ENCODE measurements at regions not wholly inside any gene's neighbourhood (a gene's known extent, or its start where the extent isn't known, plus 50 kb on each side); places are given as distances from the start of the nearest gene placed in this dataset.
A peak's percentile ranks its signal among the peaks of the same experiment; 100 is the strongest.

DNA sequence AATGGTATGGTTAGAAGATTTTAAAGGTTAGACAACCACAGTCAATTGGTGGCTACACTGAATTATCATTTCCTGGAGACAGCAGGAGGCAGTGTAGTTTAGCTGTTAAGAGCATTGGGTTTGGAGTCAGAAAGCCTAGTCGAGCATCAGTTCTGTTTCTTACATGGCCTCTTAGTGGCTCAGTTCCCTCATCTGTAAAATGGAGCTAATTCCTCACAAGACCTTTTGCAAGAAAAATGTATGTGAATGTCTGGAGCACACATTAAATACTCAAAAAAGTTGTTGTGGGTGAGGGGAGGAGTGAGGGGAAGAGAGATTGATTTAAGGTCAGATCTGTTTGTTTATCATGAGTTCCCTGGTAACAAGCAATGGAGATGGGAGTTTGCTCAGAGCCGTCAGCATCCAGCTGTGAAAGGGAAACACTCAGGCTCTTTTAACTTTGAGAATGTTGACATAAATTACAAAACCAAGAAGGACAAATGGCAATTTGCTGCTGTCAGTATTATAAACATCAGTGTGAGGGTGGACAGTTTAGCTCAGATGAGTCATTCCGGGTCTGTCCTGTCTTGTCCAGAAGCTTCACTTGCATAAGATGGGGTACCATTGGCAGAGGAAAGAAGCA, 98.2 kb upstream of the PGRMC2 start:
- Histone ChIP-seq H3K27me3 (ENCODE audit: control insufficient read depth, insufficient read depth, low read length) (no peaks in the 10 kb centered on the region), H3K27ac (ENCODE audit: low read depth, low read length) (peak overlapping the region; percentile 81), H3K9me3 (ENCODE audit: control insufficient read depth, insufficient read depth, low read length) (no peaks in the 10 kb centered on the region), H3K4me3 (ENCODE audit: low read depth, low read length) (no peak overlapping the region)
- POLR2A ChIA-PET: interaction anchor here (0.7 to 1.5 kb wide), 6 partner anchors 28 to 144 kb away, joined by 3 to 9 read pairs (median 6); partner anchors contain the start of gene PGRMC2
- no peak for DNase-seq (ENCODE audit: low read depth, low spot score)
- CTCF ChIA-PET: interaction anchor here (0.6 to 1.1 kb wide), 2 partner anchors 67 to 157 kb away, joined by 4 to 7 read pairs; no protein-coding TSS in a partner anchor
- TF ChIP-seq, protein P1, sequence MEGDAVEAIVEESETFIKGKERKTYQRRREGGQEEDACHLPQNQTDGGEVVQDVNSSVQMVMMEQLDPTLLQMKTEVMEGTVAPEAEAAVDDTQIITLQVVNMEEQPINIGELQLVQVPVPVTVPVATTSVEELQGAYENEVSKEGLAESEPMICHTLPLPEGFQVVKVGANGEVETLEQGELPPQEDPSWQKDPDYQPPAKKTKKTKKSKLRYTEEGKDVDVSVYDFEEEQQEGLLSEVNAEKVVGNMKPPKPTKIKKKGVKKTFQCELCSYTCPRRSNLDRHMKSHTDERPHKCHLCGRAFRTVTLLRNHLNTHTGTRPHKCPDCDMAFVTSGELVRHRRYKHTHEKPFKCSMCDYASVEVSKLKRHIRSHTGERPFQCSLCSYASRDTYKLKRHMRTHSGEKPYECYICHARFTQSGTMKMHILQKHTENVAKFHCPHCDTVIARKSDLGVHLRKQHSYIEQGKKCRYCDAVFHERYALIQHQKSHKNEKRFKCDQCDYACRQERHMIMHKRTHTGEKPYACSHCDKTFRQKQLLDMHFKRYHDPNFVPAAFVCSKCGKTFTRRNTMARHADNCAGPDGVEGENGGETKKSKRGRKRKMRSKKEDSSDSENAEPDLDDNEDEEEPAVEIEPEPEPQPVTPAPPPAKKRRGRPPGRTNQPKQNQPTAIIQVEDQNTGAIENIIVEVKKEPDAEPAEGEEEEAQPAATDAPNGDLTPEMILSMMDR (IDR thresholded peaks at IDR 0.05; ENCODE audit: low read depth, low read length): peak; percentile 33

DNA sequence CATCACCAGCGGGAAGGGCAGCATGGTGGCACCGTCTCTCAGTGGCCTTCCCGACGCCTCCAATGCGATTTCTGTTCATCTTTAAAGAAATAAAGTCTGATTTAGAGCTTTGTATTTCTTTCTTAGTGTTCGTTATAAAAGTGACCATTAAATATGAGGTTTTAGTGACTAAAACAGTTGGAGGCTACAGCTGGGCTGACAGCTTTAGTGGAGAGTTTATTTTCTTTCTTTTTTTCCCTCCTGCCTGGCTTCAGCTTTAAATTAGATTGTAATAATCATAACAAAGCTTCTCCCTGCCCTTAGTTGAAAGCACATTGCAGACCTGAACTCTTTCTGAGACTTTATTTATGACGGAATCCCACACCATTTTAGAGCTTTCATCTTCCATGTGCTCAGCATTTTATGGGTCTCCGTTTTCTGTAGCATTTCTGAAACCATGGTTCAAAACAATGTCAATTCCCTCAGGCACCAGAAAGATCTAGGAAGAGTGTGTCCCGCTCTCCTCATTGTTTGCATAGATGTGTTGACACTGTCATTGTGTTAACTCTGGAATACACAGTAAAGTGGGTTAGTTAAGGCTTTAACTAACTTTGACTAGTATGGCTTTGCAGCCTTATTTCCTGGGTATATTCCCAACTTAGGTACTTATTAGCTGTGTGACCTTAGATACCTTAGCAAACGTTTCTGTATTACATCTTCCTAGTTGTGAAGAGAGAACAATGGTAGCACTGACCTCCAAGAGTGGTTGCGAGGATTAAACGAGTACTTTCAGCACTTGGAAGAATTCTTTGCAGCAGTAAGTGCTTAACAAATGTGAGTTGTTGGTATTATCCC, 97.4 kb upstream of the PGRMC2 start:
- Histone ChIP-seq H3K4me3 (ENCODE audit: low read depth, low read length) (no peak overlapping the region), H3K27ac (ENCODE audit: low read depth, low read length) (peak overlapping the region; percentile 81), H3K27me3 (ENCODE audit: control insufficient read depth, insufficient read depth, low read length) (no peaks in the 10 kb centered on the region), H3K9me3 (ENCODE audit: control insufficient read depth, insufficient read depth, low read length) (no peaks in the 10 kb centered on the region)
- DNase-seq (ENCODE audit: low read depth, low spot score): no peak
- ChIA-PET POLR2A (interaction anchor here (0.7 to 1.6 kb wide), 7 partner anchors 30 to 144 kb away, joined by 3 to 9 read pairs (median 6); partner anchors contain the start of gene PGRMC2), CTCF (interaction anchor here (0.6 to 1.1 kb wide), 2 partner anchors 68 to 226 kb away, joined by 3 to 7 read pairs; no protein-coding TSS in a partner anchor)
- TF ChIP-seq, protein P1 (IDR thresholded peaks at IDR 0.05; ENCODE audit: low read depth, low read length): no peak

DNA sequence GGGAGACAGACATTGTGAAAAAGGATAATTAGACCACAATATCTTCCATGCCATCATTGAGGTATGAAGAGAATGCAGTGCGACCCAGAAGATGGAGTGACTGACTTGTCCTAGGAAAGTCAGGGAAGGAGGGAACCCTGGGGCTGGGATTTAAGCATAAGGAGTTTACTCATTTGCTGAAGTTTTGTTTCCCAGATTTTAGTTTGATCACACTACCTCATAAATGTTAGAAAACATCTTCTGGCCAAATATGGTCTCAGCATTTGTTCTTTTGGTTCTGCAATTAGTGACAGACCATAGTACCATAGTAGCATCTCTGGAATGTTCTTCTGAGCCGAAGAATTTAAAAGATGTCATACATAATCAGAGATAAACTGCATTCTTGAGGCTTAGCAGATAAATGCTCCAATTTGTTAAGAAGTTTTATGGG, 96.5 kb upstream of the PGRMC2 start:
- Histone ChIP-seq H3K27ac (ENCODE audit: low read depth, low read length) (peak overlapping the region; percentile 23), H3K4me3 (ENCODE audit: low read depth, low read length) (no peak overlapping the region), H3K27me3 (ENCODE audit: control insufficient read depth, insufficient read depth, low read length) (no peaks in the 10 kb centered on the region), H3K9me3 (ENCODE audit: control insufficient read depth, insufficient read depth, low read length) (no peaks in the 10 kb centered on the region)
- POLR2A ChIA-PET: interaction anchor here (1.0 to 1.6 kb wide), 2 partner anchors 29 to 96 kb away, joined by 4 to 7 read pairs; no protein-coding TSS in a partner anchor
- DNase-seq (ENCODE audit: low read depth, low spot score): no peak
- TF ChIP-seq, protein P1 (IDR thresholded peaks at IDR 0.05; ENCODE audit: low read depth, low read length): no peak
- CTCF ChIA-PET: no interaction called here

DNA sequence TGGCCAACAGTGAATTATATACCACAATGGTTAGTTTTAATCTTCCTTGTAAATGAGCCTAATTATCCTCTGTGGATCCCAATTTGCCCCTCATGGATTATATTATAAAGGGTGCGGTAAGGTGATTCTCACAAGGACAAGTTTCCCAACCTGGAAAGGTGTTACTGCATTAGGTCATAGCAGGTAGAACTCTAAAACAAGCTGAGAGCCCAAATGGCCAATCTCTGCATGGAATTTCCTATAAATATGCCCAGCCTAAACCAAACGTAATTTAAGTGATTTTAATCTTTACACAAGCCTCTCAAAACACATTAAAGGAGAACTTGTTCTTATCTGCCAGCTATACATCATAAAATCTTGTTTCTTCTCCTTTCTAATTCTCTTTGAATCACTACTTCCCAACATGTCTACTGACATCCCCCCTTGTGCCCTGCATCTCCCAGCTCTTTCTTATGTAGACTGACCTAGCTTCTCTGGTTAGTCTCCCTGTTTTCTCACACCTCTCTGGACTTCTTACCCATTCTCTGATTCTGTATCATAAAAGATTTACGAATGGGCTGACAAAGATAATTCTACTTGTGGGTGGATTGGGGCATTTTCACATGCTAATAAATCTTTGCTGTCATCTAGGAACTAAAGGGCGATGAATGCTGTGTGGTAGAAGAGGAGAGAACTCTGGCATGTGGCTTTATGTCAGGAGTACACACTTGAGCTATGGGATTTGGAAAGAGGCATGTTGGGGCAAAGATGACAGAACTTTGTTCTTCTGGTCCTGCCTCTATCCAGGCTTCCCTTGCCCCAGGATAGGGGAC, 94.3 kb upstream of the PGRMC2 start:
- Histone ChIP-seq H3K27me3 (ENCODE audit: control insufficient read depth, insufficient read depth, low read length) (no peaks in the 10 kb centered on the region), H3K9me3 (ENCODE audit: control insufficient read depth, insufficient read depth, low read length) (peaks cover 4% of the 10 kb centered on the region), H3K27ac (ENCODE audit: low read depth, low read length) (no peak overlapping the region), H3K4me3 (ENCODE audit: low read depth, low read length) (no peak overlapping the region)
- DNase-seq (ENCODE audit: low read depth, low spot score): no peak
- TF ChIP-seq, protein P1 (IDR thresholded peaks at IDR 0.05; ENCODE audit: low read depth, low read length): no peak
- ChIA-PET CTCF (interaction anchor here (0.6 kb wide), 1 partner anchor 73 kb away, joined by 3 read pairs; no protein-coding TSS in a partner anchor), POLR2A (no interaction called here)

All from AG04450 (cell line).